GM21360 (cell line): ENCODE measurements at regions not wholly inside any gene's neighbourhood (a gene's known extent, or its start where the extent isn't known, plus 50 kb on each side); places are given as distances from the start of the nearest gene placed in this dataset.
"Not testable (repeated sequence)": the region's sequence is repeated elsewhere in the genome, so short reads cannot be mapped to it uniquely, and the experiment has no call there.

Experiments used
- ATAC-seq: cut with Tn5 transposase; IDR thresholded peaks from one replicate; pipeline ENCODE4 v1.9.1; 2021; ENCODE audit warnings: mild to moderate bottlenecking, moderate library complexity; ENCODE audit not compliant: unreplicated experiment

DNA sequence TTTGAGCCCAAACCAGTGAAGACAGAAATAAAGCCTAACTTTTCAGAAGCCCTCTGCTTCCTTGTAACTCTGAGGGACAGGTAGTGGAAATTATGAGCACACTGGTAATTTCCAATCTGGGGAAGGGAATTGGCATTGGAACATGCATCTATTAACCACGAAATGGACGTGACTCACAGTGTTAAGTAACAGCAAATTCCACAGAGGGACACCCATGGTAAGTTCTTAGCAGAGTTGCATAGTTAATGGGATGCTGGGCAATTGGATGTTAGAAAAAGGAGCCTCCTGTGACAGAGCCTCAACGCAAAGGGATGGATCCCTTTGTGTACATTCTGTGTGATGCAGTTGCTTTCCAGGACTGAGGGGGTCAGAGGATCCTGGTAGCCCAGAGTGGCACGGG lies 168.6 kb downstream of the SEMA6D start:
- no peak for ATAC-seq

DNA sequence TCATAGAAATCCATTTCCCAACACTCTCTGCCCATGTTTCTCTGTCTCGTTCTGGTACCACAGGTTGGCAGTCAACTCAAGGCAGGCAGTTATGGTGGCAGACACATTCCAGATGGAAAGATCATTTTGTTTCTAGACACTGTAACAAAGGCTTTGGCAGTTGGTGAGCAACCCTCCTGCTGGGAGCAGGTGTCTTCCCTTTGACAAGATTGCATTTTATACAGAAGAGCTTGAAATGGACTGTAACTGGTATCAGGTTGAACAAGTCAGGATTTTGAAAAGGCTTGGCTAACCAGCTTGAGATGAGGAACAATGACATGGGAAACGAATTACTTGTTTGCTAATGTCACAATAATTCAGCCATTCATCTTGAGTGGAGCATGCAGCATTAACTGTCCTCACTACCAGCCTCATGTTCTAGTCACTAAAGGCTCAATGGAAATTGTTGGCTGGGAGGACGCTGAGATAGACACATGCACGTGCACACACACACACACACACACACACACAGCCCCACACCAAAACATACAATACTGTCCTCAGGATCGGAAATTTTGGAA lies 170.0 kb downstream of the SEMA6D start:
- no peak for ATAC-seq

DNA sequence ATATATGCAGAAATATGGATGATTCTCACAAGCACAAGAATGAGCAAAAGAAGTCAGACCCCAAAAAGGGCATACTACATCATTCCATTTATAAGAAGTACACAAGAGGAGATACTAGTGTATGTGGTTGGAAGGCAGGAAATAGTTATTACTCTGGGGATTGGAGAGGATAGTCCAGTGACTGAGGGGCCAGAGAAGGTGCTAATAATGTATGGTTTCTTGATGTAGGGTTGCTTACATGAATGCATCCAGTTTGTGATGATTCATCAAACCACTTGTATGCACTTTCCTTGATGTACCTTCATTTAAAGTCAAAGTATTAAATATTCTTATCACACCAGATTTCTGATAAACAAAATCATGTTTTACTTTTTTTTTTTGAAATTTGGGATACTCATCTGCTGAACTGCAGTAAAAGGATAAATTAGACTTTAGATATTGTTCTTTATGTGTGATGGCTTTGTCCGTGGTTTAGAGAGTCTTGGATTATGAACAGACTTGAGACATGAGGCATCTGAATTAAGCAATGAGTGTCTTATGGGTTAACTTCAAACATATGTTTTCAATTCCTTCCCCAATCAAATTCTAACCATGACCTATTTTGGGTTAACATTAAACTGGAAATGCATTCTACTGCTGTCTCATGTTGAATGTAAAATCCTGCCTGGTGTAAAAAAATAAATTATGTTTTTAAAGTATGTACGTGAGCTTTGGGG lies 171.2 kb downstream of the SEMA6D start:
- no peak for ATAC-seq

DNA sequence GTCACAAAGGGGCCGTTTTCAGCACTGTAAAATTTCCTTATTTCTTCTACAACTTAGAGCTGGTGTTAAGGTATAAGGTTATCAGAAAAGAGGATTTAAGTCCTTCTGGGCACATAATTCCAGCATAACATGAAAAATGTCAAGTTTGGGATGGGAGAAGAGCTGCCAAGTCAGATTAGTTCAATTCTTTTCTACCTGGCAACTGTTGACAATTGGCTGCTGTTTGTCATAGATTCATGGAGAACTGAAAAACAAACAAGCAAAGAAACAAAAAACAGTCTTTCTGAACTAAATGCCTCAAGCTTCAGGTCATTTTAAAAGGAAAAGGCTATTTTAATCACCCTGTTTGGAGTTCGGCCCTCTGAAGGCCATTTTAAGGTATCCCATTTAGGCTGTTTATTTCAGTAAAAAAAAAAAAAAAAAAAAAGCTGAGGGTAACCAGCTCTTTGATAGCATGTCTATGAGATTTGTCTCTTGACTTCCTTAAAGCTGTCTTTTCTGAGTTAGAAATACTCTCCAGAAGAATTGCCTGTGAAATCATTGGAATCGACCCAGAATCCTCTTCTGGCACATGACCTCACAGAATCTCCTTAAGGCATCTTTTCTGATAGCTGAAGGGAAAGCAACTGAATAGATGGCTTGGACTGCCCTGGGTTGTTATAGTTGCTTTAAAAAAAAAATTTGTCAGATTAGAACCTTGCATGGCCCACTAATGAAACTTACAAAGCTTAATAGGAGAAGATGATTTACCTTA lies 173.3 kb downstream of the SEMA6D start:
- ATAC-seq, result no peak

DNA sequence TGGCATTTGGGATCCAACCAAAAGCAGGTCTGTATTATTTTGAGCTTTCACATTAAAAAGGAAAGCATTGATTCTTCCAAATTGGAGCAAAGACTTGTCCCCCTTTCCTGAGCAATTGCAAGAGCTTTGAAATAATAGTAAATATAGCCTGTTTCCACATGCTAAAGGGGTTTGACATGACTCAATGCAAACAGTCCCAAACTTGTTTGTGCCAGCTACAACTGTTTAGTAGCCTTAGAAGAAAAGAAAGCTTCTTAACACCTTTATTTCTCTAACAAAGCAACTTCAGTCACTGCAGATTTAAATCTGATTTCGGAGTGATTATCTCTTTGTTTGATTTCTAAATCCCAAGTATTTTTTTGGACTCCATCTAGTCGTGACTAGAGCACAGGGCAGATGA lies 180.2 kb downstream of the SEMA6D start:
- no peak for ATAC-seq

DNA sequence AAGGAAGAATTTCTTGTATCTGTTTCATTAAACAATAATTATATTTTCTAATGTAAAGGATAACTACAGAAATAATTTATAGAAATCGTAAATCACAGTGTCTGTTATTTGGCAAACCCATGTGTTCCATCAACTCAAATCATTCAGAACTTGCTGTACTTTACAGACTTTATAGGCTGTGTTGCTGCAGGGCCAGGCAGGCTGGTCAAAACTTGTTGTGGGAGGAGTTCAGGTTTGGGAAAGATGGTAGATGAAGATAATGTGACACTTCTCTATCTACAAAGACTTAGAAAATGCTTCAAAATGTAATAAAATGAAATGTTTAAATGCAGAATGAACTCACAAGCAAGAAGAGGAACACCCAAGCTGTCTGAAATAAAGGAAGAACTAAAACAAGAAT lies 183.4 kb downstream of the SEMA6D start:
- ATAC-seq, result no peak

DNA sequence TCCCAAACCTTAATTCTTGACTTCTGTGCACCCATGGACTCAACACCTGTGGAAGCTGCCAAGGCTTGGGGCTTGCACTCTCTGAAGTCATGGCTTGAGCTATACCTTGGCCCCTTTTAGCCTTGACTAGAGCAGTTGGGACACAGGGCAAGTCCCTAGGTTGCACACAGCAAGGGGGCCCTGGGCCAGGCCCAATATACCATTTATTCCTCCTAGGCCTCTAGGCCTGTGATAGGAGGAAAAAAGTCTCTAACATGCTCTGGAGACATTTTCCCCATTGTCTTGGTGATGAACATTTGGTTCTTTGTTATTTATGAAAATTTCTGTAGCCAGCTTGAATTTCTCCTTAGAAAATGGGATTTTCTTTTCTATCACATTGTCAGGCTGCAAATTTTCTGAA lies 186.1 kb downstream of the SEMA6D start:
- no peak for ATAC-seq

DNA sequence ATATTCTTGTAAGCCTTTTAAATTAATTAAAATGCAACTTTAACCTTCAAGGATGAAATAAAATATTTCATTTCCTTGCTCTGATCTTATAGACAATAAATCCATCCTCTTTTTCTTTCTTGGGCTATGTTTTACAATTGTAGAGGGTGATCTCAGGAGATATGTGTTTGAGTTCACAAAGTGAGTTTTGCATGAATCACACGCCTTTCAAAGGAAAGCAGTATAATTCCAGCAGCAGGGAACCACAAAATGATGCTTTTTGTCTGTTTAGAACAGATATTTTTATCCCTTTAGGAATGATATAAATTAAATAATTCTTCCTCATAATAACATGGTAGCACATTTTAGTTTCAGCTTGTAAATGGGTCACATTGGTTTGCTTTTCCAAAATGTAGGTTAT lies 191.2 kb downstream of the SEMA6D start:
- no peak for ATAC-seq

DNA sequence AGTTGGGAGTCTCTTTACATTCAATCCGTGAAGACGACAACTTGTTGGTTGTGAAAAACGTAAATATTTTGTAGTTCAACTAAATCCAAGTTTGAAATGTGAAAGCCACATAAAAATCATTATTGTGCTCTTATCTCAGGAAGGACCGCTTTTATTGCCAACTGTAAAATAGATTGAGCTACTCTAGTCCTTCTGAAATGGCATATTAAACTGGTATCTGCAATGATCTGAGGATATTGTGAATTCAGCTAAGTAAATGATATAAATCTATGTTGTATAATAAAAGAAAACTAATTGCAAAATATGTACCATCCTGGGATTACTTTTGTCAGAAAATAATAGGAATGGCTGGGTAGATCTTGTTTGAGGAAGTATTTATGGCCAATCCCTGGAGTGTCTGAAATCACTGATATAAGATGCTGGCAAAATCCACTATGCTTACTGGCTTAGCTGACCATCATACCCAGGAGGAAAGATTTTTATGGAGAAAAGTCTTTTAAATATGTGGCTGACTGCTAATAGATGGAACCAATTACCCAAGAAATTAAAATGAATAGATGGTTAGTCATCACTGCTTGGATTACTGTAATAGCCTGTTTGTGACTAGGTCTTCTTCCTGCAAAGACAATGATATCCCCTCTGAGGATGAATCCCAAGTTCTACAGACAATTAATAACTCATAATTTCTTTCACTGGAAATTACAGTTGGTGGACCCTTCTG lies 191.8 kb downstream of the SEMA6D start:
- ATAC-seq, result no peak

DNA sequence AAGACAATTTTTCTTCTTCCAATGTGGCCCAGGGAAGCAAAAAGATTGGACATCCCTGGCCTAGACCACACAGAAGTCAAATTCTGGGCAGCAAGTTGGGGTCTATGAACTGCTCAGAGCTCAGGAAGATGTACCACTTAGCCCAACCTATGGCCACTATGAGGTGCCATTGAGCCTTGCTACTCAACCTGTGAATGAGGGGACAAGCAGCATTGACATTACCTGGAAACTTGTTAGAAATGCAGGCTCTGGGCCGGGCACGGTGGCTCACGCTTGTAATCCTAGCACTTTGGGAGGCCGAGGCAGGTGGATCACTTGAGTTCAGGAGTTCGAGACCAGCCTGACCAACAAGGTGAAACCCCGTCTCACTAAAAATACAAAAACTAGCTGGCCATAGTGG lies 195.6 kb downstream of the SEMA6D start:
- not testable (repeated sequence) for ATAC-seq

DNA sequence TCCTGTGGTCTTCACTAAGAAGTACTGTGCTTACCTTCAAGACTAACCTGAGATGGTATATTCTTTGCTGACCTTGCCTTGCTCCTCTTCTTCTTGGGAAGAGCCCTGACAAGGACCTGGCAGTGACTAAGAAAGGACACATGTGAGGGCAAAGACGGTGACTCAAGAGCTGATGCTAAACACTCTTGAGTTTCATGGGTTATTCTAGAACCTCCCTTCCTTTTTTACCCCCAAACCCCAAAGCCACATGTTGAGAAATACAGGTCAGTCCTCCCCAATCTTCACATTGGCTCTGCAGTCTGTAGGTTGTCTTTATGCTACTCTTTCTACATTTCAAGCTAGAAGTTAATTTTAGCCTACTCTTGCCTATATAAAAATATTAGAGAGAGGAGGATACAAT lies 200.6 kb downstream of the SEMA6D start:
- no peak for ATAC-seq

DNA sequence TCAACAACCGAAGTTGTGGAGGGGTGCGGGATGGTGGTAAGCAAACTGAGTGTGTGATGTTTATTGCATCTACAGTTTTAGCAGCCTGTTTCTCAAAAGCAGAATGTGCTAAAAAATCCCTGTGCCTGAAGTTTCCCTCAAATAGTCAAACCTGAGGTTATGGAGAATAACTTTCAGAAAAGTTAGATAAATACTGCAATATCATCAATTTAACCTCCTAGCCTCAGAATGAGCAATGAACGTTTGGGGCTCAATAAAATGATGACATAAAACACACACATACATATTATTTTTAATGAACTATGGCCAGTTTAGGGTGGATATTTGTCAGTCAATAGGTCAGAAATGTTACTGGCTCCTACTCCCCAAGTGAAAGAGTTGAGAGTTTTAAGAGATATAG lies 201.6 kb downstream of the SEMA6D start:
- ATAC-seq, result no peak

DNA sequence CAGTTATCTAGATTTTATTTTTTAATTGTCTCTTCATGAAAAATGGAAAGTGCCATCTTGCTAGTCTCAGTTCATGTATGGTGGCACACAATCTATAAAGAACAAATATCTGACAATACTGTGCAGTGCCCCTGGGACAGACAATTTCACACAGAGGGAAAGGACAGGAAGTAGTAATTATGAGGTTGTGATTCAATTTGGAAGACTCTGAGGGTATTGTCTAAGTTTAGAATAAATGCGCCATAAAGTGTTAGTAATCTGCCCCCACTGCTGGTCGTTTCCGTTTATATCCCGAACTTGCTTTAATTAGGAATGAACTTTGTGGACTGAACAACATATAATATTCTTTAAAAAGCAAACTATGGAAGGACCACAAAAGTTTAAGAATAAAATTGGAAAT lies 196.4 kb upstream of the SLC24A5 start:
- ATAC-seq, result no peak

DNA sequence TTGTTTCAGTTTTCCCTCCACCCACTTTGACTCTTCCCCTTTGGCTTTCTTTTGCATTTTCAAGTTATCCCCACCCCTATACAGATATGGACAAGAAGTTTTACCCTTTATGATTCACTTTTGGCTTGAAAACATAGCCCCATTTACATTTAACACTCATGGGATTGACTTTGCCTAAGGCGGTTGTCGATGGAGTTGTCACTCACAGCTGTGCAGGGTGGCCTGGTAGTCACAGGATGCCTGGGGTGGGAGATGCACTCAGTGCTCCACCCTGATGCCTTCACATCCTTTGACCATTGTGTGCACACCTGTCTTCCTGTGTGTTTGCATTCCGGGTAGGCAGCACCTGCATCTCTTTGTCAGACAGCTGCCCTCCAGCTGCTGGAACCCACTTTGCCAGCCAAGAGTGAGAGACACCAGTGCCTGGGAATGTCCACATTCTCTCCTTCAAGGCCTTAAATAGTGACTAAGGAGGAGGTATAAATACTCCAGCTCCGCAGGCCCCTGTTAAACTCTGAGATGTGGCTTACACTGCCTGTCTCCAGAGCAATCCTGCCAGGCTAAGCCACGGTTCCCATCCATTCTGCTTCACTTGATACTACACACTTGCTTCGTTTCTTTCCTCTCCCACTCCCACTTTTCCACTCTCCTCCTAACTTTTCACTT lies 191.5 kb upstream of the SLC24A5 start:
- no peak for ATAC-seq

DNA sequence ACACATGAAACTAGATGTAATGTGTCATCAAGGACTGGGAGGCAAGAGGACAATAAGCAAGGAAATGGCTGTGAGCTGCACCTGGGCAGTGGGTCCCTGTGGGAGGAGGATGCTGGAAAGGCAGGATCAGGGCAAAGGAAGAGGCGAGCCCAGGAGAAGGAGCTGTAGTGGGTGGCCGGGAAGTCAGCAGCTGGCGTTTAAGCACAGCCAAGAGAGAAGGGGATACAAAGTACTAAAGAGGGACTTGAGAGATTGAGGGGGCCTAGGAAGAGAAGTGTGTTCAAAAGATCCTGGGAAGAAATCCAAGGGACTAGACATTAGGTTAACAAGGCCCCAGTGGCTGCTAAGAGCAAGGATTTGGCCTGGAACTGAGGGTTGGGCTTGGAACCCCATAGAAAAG lies 188.5 kb upstream of the SLC24A5 start:
- ATAC-seq, result no peak

DNA sequence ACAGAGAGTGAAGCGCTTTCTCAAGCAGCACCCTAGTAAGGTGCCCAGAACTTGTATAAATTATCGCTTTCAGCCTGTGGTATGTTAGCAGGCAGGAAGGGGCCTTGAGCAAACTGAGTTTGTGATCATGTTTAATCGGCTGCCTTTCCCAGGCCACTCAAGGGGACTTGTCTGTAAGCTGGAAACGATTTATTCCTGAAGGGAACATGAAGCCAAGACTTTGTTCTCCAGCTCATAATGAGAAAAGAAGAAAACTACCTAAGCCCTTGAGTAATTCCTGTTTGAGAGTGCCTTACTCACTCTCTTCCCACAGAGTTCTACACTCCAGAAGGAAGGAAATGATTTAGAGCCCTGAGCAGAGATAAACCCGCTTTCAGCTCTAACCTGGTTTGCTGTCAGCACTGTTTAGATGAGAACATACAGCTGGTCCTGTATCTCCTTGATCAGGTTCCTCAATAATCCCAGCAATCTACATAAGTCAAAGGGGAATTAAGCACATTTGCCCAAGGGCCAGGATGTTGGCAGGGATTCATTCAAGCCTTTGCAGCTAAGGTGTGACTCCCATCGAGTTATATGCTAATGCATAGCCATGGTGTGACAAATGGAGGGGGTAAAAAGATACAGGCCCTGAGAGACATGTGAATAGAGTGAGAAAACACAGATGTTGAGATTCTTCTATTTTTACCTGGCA lies 187.7 kb upstream of the SLC24A5 start:
- ATAC-seq, result no peak

DNA sequence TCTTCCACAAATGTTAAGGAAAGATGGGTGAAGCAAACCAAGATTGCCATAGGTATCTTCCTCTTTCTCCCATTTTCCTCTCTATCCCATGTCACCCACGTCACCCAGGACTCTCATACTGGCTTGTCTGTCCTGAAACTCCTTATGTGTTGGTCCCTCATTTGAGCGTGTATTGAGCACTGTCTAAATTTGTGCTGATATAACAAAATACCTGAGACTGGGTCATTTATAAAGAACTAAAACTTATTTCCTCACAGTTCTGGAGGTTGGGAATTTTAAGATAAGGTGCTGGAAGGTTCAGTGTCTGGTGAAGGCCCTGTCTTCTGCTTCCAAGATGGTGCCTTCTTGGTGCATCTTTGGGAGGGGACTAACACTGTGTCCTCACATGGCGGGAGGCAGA lies 186.9 kb upstream of the SLC24A5 start:
- ATAC-seq, result no peak

DNA sequence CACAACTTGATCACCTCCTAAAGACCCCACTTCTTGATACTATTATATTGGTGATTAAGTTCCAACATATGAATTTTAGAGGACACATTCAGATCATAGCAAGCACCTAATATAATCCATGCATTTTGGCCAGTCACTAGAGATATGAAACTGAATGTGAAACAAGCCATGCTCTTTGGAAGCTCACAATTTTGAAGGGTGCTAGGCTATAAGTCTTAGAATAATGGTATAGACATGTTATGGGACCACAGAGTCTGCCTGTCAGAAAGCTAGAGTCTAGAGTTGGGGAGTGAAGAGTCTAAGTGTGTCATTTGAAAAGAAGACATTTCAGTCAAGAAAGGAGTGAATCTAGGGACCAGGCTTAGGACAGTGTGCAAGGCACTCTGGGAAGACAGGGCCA lies 186.4 kb upstream of the SLC24A5 start:
- no peak for ATAC-seq

DNA sequence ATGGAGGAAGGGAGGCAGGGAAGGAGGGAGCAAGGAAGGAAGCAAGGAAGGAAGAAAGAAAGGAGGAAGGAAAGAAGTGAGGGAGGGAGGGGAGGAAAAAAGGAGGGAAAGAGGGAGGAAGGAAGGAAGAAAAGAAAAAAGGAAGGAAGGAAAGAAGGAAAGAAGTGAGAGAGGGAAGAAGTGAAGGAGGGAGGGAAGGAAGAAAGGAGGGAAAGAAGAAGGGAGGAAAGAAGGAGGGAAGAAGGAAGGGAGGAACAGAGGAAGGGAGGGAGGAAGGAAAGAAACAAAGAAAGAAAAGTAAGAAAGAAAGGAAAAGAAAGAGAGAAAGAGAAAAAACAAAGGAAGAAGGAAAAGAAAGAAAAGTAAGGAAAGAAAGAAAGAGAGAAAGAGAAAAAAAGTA lies 183.0 kb upstream of the SLC24A5 start:
- ATAC-seq, result no peak

DNA sequence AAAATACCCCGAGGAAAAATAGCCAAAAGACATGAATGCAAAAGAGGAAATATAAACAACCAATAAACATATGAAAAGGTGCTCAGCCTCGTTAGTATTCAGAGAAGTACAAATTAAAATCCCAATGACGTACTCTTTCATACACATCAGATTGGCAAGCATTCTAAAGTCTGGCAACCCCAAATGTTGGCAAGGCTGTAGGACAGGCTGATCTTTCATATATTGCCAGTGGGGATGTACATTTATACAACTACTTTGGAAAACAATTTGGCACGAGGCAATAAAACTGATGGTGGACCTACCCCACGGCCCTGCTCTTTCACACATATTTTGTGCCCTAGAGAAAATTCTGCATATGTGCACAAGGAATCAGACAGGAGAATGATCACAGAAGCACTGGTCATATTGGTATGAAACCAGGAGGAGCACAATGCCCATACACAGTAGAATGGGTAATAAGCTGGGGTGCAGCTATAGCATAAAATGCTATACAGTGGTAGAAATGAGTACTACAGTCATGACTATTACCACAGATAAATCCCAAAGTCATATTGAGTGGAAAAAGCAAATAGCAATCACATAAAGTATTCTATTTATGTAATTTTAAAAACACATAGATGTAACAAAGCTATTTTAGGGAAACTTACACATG lies 176.0 kb upstream of the SLC24A5 start:
- no peak for ATAC-seq
